GM19468 (cell line): ENCODE measurements at regions not wholly inside any gene's neighbourhood (a gene's known extent, or its start where the extent isn't known, plus 50 kb on each side); places are given as distances from the start of the nearest gene placed in this dataset.
"Not testable (repeated sequence)": the region's sequence is repeated elsewhere in the genome, so short reads cannot be mapped to it uniquely, and the experiment has no call there.

Experiments used
- ATAC-seq: cut with Tn5 transposase; IDR thresholded peaks from one replicate; pipeline ENCODE4 v1.9.1; 2021; ENCODE audit warnings: mild to moderate bottlenecking, moderate library complexity, moderate number of reproducible peaks; ENCODE audit not compliant: unreplicated experiment; ENCODE audit errors: extremely low read depth

DNA sequence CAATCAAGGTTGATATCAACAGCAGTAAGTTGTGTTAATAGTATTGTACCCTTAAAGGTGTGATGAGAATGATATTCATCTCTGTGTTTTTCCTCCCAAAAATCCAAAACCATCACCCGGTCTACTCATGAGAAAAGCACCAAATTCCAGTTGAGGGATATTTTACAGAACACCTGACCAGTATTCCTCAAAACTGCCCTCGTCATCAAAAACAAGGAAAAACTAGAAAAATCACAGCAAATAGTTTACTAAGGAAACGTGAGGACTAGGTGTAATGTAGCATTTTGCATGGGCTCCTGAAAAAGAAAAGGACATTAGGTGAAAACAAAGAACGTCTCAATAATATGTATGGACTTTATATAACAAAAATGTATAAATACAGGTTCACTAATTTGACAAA is 394.4 kb upstream of the NRSN1 start:
- no peak for ATAC-seq

GRCh38 chr6:23732521-23732920 is 393.5 kb upstream of the NRSN1 start:
- ATAC-seq, result no peak

DNA sequence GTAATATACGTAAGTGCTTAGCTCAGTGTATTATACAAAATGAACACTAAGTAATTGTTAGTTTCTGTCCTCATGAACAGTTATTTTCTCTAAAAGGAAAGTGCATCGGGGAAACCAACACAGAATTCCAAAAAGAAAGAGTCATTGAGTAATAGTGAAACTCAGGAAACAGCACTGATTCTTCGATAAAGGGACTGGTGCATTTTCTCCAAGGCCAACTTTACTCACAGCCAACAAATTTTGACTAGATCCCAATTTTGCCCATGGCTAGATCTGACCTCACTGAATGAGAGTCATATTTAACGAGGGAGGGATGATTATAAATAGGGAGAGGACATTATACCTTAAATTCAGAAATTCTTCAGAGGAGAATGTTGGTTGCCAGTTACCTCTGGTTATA is 390.9 kb upstream of the NRSN1 start:
- no peak for ATAC-seq

- ATAC-seq, result no peak
These were observed 389.4 kb upstream of the NRSN1 start for GRCh38 chr6:23736577-23736976.

DNA sequence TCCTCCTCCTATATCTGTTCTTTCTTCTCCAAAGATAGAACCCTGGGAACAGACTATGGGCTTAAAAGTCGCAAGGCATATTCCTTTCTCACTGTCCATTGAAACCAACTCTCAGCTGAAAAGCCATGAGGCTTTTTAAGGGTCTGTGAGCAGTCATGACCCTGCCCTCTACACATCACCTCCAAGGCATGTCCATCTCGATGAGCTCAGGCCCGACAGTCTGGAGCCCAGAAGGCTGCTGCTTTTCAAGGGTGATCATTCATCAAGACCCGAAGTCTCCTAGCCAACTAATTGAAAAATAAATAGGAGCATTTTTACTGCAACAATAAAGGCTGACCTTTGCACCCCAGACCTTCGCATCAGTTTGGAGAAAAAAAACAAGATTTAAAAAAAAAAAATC is 378.8 kb upstream of the NRSN1 start:
- ATAC-seq, result no peak

DNA sequence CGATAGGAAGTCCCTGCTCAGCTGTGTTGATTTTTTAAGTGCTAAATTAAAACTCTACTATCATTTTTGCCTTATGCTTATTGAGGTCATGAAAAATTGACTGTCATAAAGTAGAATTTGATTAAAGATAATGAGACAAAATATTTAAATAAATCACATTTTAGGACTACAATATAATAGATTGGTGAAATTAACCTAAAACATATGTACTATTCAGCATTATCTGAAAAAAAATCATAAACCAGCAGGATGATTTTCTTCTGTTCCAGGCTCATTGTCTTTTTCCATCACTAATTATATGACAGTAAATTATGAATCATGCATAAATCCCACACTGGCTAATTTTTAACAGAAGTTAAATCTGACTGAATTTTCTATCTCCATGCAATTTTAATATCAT is 373.6 kb upstream of the NRSN1 start:
- no peak for ATAC-seq

DNA sequence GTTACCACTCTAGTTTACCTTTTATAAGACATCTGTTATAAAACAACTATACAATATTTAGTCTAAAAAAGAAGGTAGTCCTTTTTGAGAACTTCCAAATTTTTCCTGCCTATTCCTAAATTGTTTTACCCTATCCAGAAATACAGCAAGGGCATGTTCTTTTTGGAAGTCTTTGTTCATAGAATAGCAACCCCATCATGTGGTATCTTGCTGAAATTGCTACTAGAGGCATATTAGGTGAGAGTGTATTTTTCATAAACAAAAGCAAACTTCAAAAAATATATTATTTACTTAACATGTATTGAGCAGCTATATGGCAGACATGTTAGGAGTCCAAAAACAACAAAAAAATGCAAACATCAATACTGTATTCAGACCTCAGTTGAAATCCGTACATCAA is 371.8 kb upstream of the NRSN1 start:
- ATAC-seq, result no peak

GRCh38 chr6:23775127-23775526 is 350.9 kb upstream of the NRSN1 start:
- no peak for ATAC-seq

DNA sequence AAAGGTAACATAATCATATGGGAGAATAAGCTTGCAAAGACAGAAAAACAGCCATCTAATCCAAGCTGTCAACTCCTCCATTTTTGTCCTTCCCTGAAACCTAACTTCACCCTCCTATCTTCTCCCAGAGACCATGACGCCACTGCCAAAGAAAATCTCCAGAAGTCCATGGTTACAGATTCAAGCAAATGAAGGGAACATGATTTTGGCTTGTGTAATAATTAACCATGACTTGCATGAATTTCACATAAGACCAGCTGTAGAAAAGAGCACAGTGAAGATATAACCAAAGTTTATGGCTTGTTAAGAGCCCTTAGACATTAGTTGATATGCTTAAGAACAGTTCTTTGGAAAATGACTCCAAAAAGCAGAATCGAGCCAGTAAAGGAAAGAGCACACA is 342.1 kb upstream of the NRSN1 start:
- no peak for ATAC-seq

GRCh38 chr6:23784301-23784919 is 341.6 kb upstream of the NRSN1 start:
- ATAC-seq, result no peak

DNA sequence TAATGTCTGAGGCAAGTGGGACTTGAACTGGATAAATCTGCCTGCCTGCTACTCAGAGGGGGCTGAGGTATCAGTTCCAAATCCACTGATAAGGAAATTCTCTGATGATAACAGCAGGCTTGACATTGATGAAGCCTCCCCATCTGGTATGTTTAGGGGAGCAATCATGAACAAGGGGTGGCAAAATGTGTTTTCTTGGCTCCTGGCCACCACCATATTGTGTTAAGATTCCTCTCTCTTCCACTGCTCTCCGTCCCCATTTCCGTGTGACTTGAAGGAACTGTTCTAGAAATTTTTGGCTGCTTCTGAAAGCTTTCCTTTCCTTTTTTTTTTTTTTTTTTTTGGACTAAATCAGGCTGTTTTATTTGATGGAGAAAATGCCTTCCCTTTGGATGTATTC is 335.3 kb upstream of the NRSN1 start:
- ATAC-seq, result no peak

DNA sequence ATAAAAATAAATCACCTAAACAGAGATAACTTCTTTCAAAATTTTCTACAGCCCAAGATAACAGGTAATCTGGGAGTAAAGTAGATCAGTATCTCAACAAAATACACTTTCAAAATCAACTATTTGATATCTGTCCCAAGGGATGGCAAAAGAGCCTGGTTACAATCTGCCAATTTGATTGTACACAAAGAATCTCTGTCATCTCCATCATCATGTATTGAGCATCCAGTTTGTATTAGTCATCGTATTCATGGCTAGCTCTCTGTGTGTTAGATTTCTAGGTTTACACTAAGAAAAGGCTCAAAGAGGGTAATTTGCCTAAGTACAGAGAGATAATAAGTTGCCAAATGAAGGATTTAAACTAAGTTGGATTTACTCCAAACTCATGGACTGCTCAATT is 329.0 kb upstream of the NRSN1 start:
- ATAC-seq, result no peak

- ATAC-seq, result not testable (repeated sequence)
These were observed 321.7 kb upstream of the NRSN1 start for GRCh38 chr6:23804289-23804688.

- ATAC-seq, result not testable (repeated sequence)
These were observed 304.9 kb upstream of the NRSN1 start for GRCh38 chr6:23821141-23821540.

DNA sequence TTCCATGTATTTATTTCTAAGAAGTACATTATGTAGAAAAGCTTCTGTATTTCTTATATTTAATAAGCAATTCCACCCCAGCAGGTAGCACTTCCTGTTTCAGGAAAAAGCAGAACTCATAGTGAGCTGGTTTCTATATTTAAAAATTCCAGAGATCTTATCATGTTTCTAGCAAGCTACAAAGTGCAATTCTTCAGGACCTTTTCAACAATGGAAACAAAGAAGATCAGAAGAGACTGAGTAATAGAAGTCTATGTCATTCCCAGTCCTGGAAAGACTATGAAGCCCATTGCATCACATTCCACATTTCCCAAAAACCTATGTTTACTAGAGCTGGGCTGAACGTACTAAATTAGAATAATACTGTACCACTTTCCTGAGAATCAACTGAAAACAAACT is 302.6 kb upstream of the NRSN1 start:
- ATAC-seq, result no peak

- no peak for ATAC-seq
These were observed 299.4 kb upstream of the NRSN1 start for GRCh38 chr6:23826572-23826971.

- no peak for ATAC-seq
These were observed 297.2 kb upstream of the NRSN1 start for GRCh38 chr6:23828861-23829260.

GRCh38 chr6:23841116-23841515 is 284.9 kb upstream of the NRSN1 start:
- no peak for ATAC-seq

GRCh38 chr6:23842760-23843159 is 283.3 kb upstream of the NRSN1 start:
- no peak for ATAC-seq

DNA sequence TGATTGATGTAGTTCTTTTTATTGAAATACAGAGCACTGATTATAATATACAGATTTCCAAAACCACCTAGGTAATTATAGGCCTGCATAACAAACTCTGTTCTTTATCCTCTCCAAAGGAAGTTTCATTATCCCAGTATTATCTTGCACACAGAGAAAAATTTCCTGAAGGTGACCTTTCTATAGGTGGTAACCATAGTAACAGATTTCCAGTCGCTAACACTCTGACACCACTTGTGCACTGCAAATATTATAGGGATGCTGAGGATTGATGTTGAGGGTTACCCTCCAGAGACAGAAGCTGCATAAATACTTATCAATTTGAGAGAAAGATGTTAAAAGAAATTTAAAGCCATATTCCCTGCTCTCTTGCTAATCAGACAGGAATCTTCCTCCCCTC is 274.5 kb upstream of the NRSN1 start:
- ATAC-seq, result no peak

DNA sequence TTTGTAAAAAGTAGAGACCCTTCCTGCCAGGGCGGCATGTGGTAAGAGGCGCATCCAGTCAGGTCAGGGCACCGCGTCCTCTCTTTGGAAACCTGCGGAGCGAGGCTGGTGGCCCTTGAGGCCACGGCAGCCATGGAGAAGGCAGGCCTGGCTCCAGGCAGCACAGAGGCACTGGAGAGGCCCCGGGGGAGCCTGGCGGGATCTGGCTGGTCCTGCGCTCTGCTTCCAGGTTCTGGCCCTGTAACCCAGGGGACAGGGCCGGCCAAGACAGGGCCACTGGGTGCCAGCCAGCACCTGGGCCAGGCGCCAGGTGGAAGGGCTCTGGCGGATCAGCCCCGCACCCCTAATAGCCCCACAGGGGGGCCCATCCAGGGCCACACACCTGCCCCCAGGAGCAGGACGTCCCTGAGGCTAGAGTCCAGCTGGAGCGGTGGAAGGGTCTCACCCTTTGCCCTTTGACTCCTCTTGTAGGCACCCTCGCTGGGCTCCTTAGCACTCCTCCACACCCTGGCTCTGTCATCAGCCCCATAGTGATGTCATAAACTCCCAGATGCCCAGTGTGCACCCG is 272.4 kb upstream of the NRSN1 start:
- ATAC-seq, result not testable (repeated sequence)

DNA sequence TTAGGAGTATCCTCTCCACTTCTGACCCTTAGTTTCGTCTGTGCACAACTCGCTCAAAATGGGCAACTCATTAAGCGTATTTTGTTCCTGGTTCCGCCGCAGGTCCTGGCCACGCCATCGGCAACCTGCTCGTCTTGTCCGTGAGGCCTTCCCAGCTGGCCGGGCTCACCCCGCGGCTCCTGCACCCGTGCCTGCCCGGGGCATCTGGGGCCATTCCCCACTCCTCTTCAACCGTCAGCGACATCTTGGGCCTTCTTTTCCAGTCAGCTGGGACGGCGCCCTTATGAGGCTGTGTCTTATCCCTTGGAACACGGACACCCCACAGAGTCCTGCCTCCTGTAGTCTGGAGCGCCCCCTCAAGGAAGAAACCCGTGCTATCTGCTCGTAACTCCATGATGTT is 271.9 kb upstream of the NRSN1 start:
- not testable (repeated sequence) for ATAC-seq
